ENCODE measurements at regions not wholly inside any gene's neighbourhood (a gene's known extent, or its start where the extent isn't known, plus 50 kb on each side); places are given as distances from the start of the nearest gene placed in this dataset.

DNA sequence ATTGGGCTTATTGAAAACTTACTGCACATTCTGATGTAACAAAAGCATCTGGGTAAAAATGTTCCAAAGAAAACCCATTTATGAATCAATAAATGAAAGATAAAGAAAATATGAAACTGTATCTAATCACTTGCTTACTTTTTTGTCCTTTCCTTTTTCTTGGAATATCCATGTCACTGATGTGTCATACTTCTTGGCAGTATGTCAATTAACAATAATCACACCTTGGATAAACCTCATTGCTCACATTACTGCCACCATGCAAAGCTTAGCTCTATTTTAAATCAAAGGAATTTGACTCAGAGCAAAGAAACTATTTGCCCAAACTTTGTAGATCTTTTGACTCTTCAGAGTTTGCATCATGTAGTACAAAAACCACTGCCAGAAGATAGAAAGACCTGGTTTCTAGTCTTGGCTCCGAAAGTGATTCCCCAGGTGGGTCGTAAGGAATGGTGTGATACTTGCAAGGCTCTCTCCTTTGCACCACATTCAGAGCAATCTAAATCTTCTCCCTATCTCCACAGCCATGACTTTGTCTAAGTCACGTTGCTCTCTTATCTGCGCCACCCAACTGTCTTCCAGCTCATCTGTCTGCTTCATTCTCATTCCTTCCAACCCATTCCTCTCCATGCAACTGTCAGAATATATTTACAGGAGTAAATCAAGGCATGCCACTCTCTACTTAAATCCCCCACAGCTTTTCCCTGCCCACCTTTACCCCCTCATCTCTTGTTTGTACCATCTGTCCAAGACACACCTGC is 311.9 kb downstream of the COG6 start:
- DNase-seq (ENCODE audit: low read depth, low spot score): no peak
- CTCF ChIA-PET: no interaction called here
- POLR2A ChIA-PET: no interaction called here

DNA sequence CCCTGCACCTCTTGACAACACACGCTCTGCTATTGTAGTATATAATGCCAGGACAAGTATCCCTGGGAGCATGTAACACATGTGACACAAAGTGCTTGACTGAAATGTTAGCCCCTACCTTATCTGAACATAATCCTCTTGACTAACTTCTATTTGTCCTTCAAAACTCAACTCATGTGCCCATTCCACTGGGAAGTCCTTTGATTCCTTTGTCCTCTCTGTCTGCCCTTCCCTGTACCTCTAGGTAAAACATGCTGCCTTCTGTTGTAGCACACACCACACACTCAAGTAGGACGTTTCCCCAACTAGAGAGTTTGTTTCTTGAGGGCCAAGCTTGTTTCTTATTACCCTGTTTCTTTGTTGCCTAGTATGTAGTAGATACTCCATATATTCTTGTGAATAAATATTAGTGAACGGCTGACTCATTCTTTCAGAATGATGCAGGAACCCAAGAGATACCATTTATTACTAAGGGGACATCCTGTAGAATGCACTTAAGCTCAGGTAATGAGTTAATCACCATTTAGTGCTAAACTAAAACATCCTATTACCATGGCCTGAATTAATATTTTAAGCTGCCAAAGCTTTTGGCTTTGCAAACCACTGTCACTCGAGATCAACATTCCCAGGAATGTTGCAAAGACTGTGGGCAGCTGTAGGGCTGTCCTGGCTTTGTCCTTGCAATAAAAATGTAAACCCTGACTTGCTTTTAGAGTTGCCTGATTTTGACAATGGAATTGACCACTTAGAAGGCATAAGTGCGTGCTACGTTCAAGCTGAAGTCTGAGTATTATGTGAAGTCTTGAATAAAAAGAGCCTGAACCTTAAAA is 313.4 kb downstream of the COG6 start:
- H3K4me3 ChIP-seq (ENCODE audit: low read depth, low read length): no peak overlapping the region
- DNase-seq (ENCODE audit: low read depth, low spot score): no peak
- ChIA-PET CTCF (interaction anchor here (1.3 kb wide), 1 partner anchor 9 kb away, joined by 3 read pairs; no protein-coding TSS in a partner anchor), POLR2A (no interaction called here)
- TF ChIP-seq, protein P1, sequence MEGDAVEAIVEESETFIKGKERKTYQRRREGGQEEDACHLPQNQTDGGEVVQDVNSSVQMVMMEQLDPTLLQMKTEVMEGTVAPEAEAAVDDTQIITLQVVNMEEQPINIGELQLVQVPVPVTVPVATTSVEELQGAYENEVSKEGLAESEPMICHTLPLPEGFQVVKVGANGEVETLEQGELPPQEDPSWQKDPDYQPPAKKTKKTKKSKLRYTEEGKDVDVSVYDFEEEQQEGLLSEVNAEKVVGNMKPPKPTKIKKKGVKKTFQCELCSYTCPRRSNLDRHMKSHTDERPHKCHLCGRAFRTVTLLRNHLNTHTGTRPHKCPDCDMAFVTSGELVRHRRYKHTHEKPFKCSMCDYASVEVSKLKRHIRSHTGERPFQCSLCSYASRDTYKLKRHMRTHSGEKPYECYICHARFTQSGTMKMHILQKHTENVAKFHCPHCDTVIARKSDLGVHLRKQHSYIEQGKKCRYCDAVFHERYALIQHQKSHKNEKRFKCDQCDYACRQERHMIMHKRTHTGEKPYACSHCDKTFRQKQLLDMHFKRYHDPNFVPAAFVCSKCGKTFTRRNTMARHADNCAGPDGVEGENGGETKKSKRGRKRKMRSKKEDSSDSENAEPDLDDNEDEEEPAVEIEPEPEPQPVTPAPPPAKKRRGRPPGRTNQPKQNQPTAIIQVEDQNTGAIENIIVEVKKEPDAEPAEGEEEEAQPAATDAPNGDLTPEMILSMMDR (IDR thresholded peaks at IDR 0.05; ENCODE audit: insufficient read depth, low read length, missing control alignments): no peak

More for the DNA sequence above, 311.9 kb downstream of the COG6 start:
- TF ChIP-seq, protein P1 (IDR thresholded peaks at IDR 0.05; ENCODE audit: insufficient read depth, low read length, missing control alignments): no peak
- H3K4me3 ChIP-seq (ENCODE audit: low read depth, low read length): no peak overlapping the region

- POLR2A ChIA-PET: no interaction called here
- TF ChIP-seq, protein P1 (IDR thresholded peaks at IDR 0.05; ENCODE audit: insufficient read depth, low read length, missing control alignments): no peak
- CTCF ChIA-PET: no interaction called here
- H3K4me3 ChIP-seq (ENCODE audit: low read depth, low read length): no peak overlapping the region
- DNase-seq (ENCODE audit: low read depth, low spot score): no peak
Observed at GRCh38 chr13:39970177-39970846, 314.9 kb downstream of the COG6 start.

DNA sequence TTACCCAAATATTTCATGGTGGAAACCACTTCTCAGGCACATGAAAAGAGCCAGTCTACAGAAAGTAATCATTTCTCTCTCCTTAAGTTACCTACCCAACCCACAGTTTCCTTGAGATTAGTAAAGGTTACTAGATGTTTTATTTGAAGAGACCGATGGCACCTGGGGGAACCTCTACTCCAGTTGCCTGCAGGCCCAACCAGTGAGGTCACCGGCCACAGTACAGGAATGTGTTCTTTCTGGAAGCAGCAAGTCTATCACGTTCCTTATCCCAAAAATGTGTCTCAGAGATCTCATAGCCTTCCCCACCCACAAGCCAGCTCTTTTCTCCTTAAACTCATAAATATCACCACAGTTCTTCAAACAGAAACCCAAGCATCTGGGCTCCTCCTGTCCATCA is 316.1 kb downstream of the COG6 start:
- DNase-seq (ENCODE audit: low read depth, low spot score): no peak
- POLR2A ChIA-PET: no interaction called here
- CTCF ChIA-PET: no interaction called here
- TF ChIP-seq, protein P1 (IDR thresholded peaks at IDR 0.05; ENCODE audit: insufficient read depth, low read length, missing control alignments): no peak
- H3K4me3 ChIP-seq (ENCODE audit: low read depth, low read length): no peak overlapping the region

- no peak overlapping the region for H3K4me3 ChIP-seq (ENCODE audit: low read depth, low read length)
- TF ChIP-seq, protein P1 (IDR thresholded peaks at IDR 0.05; ENCODE audit: insufficient read depth, low read length, missing control alignments): no peak
- ChIA-PET POLR2A (no interaction called here), CTCF (no interaction called here)
- DNase-seq (ENCODE audit: low read depth, low spot score): no peak
Observed at GRCh38 chr13:39976481-39976880, 321.0 kb downstream of the COG6 start.

DNA sequence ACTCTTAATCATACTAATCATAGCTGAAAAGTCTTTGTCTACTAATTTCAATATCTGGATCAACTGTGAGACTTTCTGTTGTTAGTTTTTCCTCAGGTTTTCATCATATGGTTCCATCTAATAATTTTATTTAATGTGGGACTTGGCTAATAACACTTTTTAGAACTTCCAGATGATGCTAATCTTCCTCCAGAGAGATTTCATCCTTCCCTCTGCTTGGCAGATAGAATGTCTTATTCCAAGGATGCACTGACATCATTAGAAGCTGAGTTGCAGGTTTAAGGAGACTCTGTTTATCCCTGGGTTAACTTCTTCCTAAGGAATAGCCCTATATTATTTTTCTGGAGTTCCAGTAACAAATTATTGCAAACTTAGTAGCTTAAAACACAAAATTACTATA is 325.6 kb downstream of the COG6 start:
- ChIA-PET CTCF (no interaction called here), POLR2A (no interaction called here)
- DNase-seq (ENCODE audit: low read depth, low spot score): no peak
- H3K4me3 ChIP-seq (ENCODE audit: low read depth, low read length): no peak overlapping the region
- TF ChIP-seq, protein P1 (IDR thresholded peaks at IDR 0.05; ENCODE audit: insufficient read depth, low read length, missing control alignments): no peak
